ENCODE measurements at regions not wholly inside any gene's neighbourhood (a gene's known extent, or its start where the extent isn't known, plus 50 kb on each side); places are given as distances from the start of the nearest gene placed in this dataset.
A peak's percentile ranks its signal among the peaks of the same experiment; 100 is the strongest.

- intact Hi-C loops (cut with DNase I; ENCODE audit: low total_unique reads), result no loop called here
- TF ChIP-seq POLR2AphosphoS5 (IDR thresholded peaks at IDR 0.05) (no peak), CTCF (IDR thresholded peaks at IDR 0.05) (no peak), POLR2A (IDR thresholded peaks at IDR 0.05) (no peak)
- Histone ChIP-seq H3K9me3 (peaks cover 13 to 20% of the 10 kb centered on the region in 2 donors), H3K36me3 (no peaks in the 10 kb centered on the region), H3K27me3 (no peaks in the 10 kb centered on the region), H3K27ac (no peak overlapping the region), H3K4me1 (no peaks in the 10 kb centered on the region), H3K4me3 (no peak overlapping the region)
- peak in 1 of 2 donors; percentile 9 for DNase-seq (ENCODE audit: low spot score in 2 of 2)
Observed at GRCh38 chr7:155897758-155898386, 85.6 kb upstream of the SHH start.

- H3K9me3 ChIP-seq, result peaks cover 13 to 20% of the 10 kb centered on the region in 2 donors
- DNase-seq (ENCODE audit: low spot score in 2 of 2), result no peak
- intact Hi-C loops (cut with DNase I; ENCODE audit: low total_unique reads), result no loop called here
- H3K27ac ChIP-seq, result no peak overlapping the region
- no peaks in the 10 kb centered on the region for H3K36me3 ChIP-seq
- no peaks in the 10 kb centered on the region for H3K27me3 ChIP-seq
- H3K4me1 ChIP-seq, result no peaks in the 10 kb centered on the region
- H3K4me3 ChIP-seq, result no peak overlapping the region
- no peak for TF ChIP-seq POLR2AphosphoS5 (IDR thresholded peaks at IDR 0.05)
- TF ChIP-seq CTCF (IDR thresholded peaks at IDR 0.05), result no peak
- no peak for TF ChIP-seq POLR2A (IDR thresholded peaks at IDR 0.05)
Observed at GRCh38 chr7:155896531-155897263, 84.4 kb upstream of the SHH start.

- Histone ChIP-seq H3K36me3 (no peaks in the 10 kb centered on the region), H3K27me3 (no peaks in the 10 kb centered on the region), H3K4me1 (no peaks in the 10 kb centered on the region), H3K4me3 (no peak overlapping the region), H3K27ac (no peak overlapping the region), H3K9me3 (no peaks in the 10 kb centered on the region)
- DNase-seq (ENCODE audit: low spot score in 2 of 2), result no peak
- intact Hi-C loops (cut with DNase I; ENCODE audit: low total_unique reads), result no loop called here
- TF ChIP-seq CTCF (IDR thresholded peaks at IDR 0.05) (no peak), POLR2A (IDR thresholded peaks at IDR 0.05) (no peak), POLR2AphosphoS5 (IDR thresholded peaks at IDR 0.05) (no peak)
Observed at GRCh38 chr7:155893664-155894063, 81.4 kb upstream of the SHH start.

- intact Hi-C loops (cut with DNase I; ENCODE audit: low total_unique reads), result no loop called here
- no peaks in the 10 kb centered on the region for H3K36me3 ChIP-seq
- no peaks in the 10 kb centered on the region for H3K4me1 ChIP-seq
- no peak overlapping the region for H3K27ac ChIP-seq
- TF ChIP-seq CTCF (IDR thresholded peaks at IDR 0.05) (no peak), POLR2AphosphoS5 (IDR thresholded peaks at IDR 0.05) (no peak)
- no peak for DNase-seq (ENCODE audit: low spot score in 2 of 2)
- H3K4me3 ChIP-seq, result no peak overlapping the region
- no peaks in the 10 kb centered on the region for H3K9me3 ChIP-seq
- H3K27me3 ChIP-seq, result no peaks in the 10 kb centered on the region
Observed at GRCh38 chr7:155893176-155893575, 80.9 kb upstream of the SHH start.

Measured in breast epithelium (tissue), 4 donors.